Prostate gland (tissue), 2 donors: ENCODE measurements at regions not wholly inside any gene's neighbourhood (a gene's known extent, or its start where the extent isn't known, plus 50 kb on each side); places are given as distances from the start of the nearest gene placed in this dataset.

ENCODE experiments used
- POLR2A ChIP-seq: fragments of 450-650 bp; IDR thresholded peaks from one replicate; pipeline ENCODE4 v1.6.1; 2016; ENCODE audit warnings: antibody characterized with exemption, mild to moderate bottlenecking
- POLR2AphosphoS5 ChIP-seq: sonication (generic); formaldehyde crosslinking; IDR thresholded peaks from one replicate; pipeline ENCODE4 v1.6.1; 2017; ENCODE audit warnings: antibody characterized with exemption
- TF ChIP-seq, protein P1 (sequence below), 4 experiments: fragments of 200-600 bp in 2 of 4; fragments of 450-650 bp in 2 of 4; sonication (generic) in 2 of 4; IDR thresholded peaks; 1 replicate in 3 of 4; 2 replicates in 1 of 4; pipeline ENCODE4 v1.5.1; 2016 to 2019; ENCODE audit warnings: antibody characterized with exemption in 4 of 4, mild to moderate bottlenecking in 2 of 4, moderate library complexity in 2 of 4

DNA sequence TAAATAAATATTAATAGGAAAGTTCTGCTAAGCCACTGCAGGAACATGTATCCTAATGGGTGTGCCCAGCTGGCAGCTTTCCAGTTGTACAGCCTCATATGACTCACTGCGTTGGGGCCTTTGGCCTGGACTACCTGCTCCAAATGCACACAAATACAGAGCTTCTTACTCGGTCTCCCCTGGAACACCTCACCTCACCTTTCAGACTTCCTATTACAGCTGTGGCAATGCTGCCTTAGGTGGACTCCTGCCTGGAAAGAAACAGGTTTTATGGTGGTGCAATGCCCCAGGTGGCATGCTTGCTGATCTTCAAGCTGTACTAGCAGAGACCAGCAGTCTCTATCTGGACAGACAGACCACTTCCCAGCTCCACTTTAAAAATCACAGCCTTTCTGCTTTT lies 85.7 kb upstream of the EXOC1L start:
- TF ChIP-seq, protein P1, sequence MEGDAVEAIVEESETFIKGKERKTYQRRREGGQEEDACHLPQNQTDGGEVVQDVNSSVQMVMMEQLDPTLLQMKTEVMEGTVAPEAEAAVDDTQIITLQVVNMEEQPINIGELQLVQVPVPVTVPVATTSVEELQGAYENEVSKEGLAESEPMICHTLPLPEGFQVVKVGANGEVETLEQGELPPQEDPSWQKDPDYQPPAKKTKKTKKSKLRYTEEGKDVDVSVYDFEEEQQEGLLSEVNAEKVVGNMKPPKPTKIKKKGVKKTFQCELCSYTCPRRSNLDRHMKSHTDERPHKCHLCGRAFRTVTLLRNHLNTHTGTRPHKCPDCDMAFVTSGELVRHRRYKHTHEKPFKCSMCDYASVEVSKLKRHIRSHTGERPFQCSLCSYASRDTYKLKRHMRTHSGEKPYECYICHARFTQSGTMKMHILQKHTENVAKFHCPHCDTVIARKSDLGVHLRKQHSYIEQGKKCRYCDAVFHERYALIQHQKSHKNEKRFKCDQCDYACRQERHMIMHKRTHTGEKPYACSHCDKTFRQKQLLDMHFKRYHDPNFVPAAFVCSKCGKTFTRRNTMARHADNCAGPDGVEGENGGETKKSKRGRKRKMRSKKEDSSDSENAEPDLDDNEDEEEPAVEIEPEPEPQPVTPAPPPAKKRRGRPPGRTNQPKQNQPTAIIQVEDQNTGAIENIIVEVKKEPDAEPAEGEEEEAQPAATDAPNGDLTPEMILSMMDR (IDR thresholded peaks at IDR 0.05), result no peak
- TF ChIP-seq POLR2AphosphoS5, result no peak
- TF ChIP-seq POLR2A, result no peak
